Panc1 (cell line): ENCODE measurements at regions not wholly inside any gene's neighbourhood (a gene's known extent, or its start where the extent isn't known, plus 50 kb on each side); places are given as distances from the start of the nearest gene placed in this dataset.
A peak's percentile ranks its signal among the peaks of the same experiment; 100 is the strongest.
"Not testable (repeated sequence)": the region's sequence is repeated elsewhere in the genome, so short reads cannot be mapped to it uniquely, and the experiment has no call there.

Experiments
- ATAC-seq: fragments of 200-7000 bp; cut with Tn5 transposase; 2 replicates; pipeline ENCODE4 v1.9.1; 2020; ENCODE audit warnings: mild to moderate bottlenecking, moderate library complexity
- BruUV-seq: library from RNA; stranded (reverse); fragments of 400-500 nt; replicated peaks from 2 replicates; lab custom pipeline; 2021; lab: Mats Ljungman, UMichigan
- CTCF ChIA-PET: fragments of 300-600 bp; sonication (Branson Sonifier 250); formaldehyde crosslinking; loops from one replicate; lab custom pipeline; 2022; ENCODE audit warnings: antibody characterized with exemption; lab: Charles Lee
- POLR2A ChIA-PET: fragments of 300-600 bp; sonication (Branson Sonifier 250); formaldehyde crosslinking; loops from one replicate; lab custom pipeline; 2022; ENCODE audit warnings: antibody characterized with exemption; lab: Charles Lee
- DNase-seq: peaks from one replicate; pipeline ENCODE4 v3.0.0-alpha.2; 2010; ENCODE audit warnings: low read depth, low spot score
- H3K27ac ChIP-seq: 2 replicates; pipeline ENCODE4 v1.5.1; 2011; ENCODE audit warnings: mild to moderate bottlenecking, low read length, inconsistent platforms
- H3K27me3 ChIP-seq: fragments of 200-500 bp; sonication (Bioruptor generic); 2 replicates; pipeline ENCODE4 v1.6.0; 2014; ENCODE audit warnings: low read length, inconsistent platforms; ENCODE audit not compliant: control insufficient read depth, insufficient read depth
- H3K36me3 ChIP-seq: fragments of 200-500 bp; sonication (Bioruptor generic); 2 replicates; pipeline ENCODE4 v1.5.1; 2014; ENCODE audit warnings: inconsistent platforms, mild to moderate bottlenecking, low read length, moderate library complexity; ENCODE audit not compliant: control insufficient read depth, insufficient read depth
- H3K4me1 ChIP-seq: 2 replicates; pipeline ENCODE4 v1.5.1; 2011; ENCODE audit warnings: inconsistent platforms, mild to moderate bottlenecking, low read length, moderate library complexity; ENCODE audit not compliant: control insufficient read depth, insufficient read depth
- H3K4me3 ChIP-seq, 2 experiments: 2 replicates each; pipeline ENCODE4 v1.5.1; 2011 to 2012; ENCODE audit warnings: low read depth in 2 of 2, low read length in 2 of 2, mild to moderate bottlenecking in 2 of 2, inconsistent platforms in 1 of 2, moderate library complexity in 1 of 2
- H3K9me3 ChIP-seq: fragments of 200-500 bp; sonication (Bioruptor generic); 2 replicates; pipeline ENCODE4 v1.5.1; 2014; ENCODE audit warnings: low read depth, mild to moderate bottlenecking, inconsistent platforms, low read length, moderate library complexity; ENCODE audit not compliant: control insufficient read depth, insufficient read depth
- CTCF ChIP-seq: fragments of 450-650 bp; IDR thresholded peaks from 2 replicates; pipeline ENCODE4 v1.5.1; 2017; ENCODE audit warnings: mild to moderate bottlenecking
- POLR2AphosphoS5 ChIP-seq: IDR thresholded peaks from 2 replicates; pipeline ENCODE4 v1.6.1; 2012; ENCODE audit warnings: mild to moderate bottlenecking, low read depth, low read length, moderate library complexity
- SIN3A ChIP-seq: IDR thresholded peaks from 2 replicates; pipeline ENCODE4 v1.6.1; 2012; ENCODE audit warnings: low read depth, mild to moderate bottlenecking, low read length, moderate library complexity, borderline replicate concordance; ENCODE audit not compliant: insufficient read depth
- TCF7L2 ChIP-seq: IDR thresholded peaks from 2 replicates; pipeline ENCODE4 v1.6.1; 2011; ENCODE audit warnings: mild to moderate bottlenecking, low read depth, low read length, inconsistent platforms
- in situ Hi-C: cut with HindIII; loops from 2 replicates; pipeline ENCODE4 v1.10.0; 2016; ENCODE audit warnings: low sequenced_read_pairs, low pct_unique_long_range_greater_than_20kb
- intact Hi-C: fragments of 100-400 bp; cut with micrococcal nuclease; formaldehyde crosslinking; loops from one replicate; pipeline ENCODE4 v1.10.0; 2022; ENCODE audit not compliant: unreplicated experiment
- TF ChIP-seq, protein P1 (sequence below), 2 experiments: IDR thresholded peaks; 2 replicates each; pipeline ENCODE4 v1.6.1; 2011 to 2012; ENCODE audit warnings: low read depth in 2 of 2, control low read depth in 1 of 2, low read length in 1 of 2, mild to moderate bottlenecking in 1 of 2, moderate library complexity in 1 of 2; ENCODE audit not compliant: insufficient read depth in 1 of 2

DNA sequence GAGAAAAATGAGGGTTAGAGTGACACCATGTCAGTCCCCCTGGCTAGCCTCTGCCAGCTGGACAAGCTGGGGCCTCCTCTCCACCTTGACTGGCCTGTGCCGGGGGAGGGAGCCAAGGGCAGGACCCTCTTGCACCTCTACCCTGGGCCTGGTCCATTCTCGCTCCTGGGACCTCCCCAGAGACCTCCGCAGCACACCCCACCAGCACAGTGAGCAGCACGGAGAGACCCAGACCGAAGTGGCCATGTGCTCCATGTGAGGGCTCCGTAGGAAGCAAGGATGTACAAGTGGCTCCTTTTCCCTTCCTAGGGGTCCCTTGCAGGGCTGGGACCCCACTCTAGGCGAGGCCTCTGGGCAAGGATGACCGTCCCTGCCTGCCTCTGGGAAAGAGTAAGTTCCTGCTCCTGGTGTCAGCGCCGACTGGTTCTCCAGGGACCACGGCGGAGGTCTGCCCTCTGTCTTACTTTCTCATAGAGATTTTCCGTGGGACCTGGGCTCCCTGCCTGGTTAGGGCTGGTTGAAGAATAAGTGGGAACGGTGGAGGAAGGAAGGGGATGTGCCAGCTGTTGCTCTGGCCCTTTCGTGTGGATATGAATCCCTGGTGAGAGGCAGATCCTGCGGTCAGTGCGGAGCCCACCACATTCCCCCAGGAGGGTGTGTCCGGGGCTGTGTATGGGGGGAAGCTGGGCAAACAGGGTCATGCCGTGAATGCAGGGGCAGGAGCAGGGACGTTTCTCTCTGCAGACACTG, 124.2 kb downstream of the METRNL start:
- TF ChIP-seq POLR2AphosphoS5: no peak
- TF ChIP-seq, protein P1, sequence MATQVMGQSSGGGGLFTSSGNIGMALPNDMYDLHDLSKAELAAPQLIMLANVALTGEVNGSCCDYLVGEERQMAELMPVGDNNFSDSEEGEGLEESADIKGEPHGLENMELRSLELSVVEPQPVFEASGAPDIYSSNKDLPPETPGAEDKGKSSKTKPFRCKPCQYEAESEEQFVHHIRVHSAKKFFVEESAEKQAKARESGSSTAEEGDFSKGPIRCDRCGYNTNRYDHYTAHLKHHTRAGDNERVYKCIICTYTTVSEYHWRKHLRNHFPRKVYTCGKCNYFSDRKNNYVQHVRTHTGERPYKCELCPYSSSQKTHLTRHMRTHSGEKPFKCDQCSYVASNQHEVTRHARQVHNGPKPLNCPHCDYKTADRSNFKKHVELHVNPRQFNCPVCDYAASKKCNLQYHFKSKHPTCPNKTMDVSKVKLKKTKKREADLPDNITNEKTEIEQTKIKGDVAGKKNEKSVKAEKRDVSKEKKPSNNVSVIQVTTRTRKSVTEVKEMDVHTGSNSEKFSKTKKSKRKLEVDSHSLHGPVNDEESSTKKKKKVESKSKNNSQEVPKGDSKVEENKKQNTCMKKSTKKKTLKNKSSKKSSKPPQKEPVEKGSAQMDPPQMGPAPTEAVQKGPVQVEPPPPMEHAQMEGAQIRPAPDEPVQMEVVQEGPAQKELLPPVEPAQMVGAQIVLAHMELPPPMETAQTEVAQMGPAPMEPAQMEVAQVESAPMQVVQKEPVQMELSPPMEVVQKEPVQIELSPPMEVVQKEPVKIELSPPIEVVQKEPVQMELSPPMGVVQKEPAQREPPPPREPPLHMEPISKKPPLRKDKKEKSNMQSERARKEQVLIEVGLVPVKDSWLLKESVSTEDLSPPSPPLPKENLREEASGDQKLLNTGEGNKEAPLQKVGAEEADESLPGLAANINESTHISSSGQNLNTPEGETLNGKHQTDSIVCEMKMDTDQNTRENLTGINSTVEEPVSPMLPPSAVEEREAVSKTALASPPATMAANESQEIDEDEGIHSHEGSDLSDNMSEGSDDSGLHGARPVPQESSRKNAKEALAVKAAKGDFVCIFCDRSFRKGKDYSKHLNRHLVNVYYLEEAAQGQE (IDR thresholded peaks at IDR 0.05; ENCODE audit: insufficient read depth in 1 of 2, low read depth in 2 of 2, low read length in 1 of 2): no peak
- TF ChIP-seq CTCF: no peak
- no peak for TF ChIP-seq SIN3A
- TF ChIP-seq TCF7L2: no peak
- ChIA-PET POLR2A (no interaction called here), CTCF (no interaction called here)
- BruUV-seq: no TSS peak
- ATAC-seq (peak; percentile 37; the same call in 1 of the 2 replicates), DNase-seq (no peak)
- in situ Hi-C loops (no loop called here), intact Hi-C loops (no loop called here)
- Histone ChIP-seq H3K4me3 (no peak overlapping the region), H3K27ac (no peak overlapping the region), H3K27me3 (no peaks in the 10 kb centered on the region), H3K36me3 (no peaks in the 10 kb centered on the region), H3K4me1 (no peaks in the 10 kb centered on the region), H3K9me3 (no peaks in the 10 kb centered on the region)

DNA sequence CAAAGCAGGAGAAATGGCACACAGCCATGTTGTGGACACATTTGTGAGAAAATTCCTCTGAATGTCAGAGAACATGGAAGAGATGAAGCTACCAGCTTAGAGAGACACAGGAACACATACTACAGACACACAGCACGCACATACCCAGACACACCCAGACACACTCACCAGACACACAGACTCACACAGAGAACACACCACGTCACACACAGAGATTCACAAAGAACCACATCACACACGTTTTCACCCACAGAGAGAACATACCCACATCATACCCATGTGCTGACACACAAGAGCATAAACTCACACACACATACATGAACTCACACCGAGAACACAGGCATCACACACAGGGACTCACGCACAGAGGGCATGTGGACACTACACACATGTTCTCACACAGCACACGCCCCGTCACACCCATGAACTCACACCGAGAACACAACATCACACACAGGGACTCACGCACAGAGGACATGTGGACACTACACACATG, 124.9 kb downstream of the METRNL start:
- Histone ChIP-seq H3K4me3 (no peak overlapping the region), H3K36me3 (no peaks in the 10 kb centered on the region), H3K9me3 (no peaks in the 10 kb centered on the region), H3K27me3 (no peaks in the 10 kb centered on the region), H3K27ac (no peak overlapping the region), H3K4me1 (no peaks in the 10 kb centered on the region)
- ATAC-seq (0 out of 2 replicates have a peak, but pooled peaks have one; percentile 12), DNase-seq (no peak)
- in situ Hi-C loops (no loop called here), intact Hi-C loops (no loop called here)
- POLR2A ChIA-PET: no interaction called here
- CTCF ChIA-PET: no interaction called here
- no TSS peak for BruUV-seq
- TF ChIP-seq POLR2AphosphoS5 (no peak), CTCF (no peak), TCF7L2 (no peak), SIN3A (no peak)
- TF ChIP-seq, protein P1 (IDR thresholded peaks at IDR 0.05; ENCODE audit: insufficient read depth in 1 of 2, low read depth in 2 of 2, low read length in 1 of 2): no peak

- intact Hi-C loops, CTCF ChIA-PET, H3K27me3 ChIP-seq, BruUV-seq, in situ Hi-C loops, H3K27ac ChIP-seq, POLR2A ChIA-PET, H3K36me3 ChIP-seq, ATAC-seq, H3K4me3 ChIP-seq, DNase-seq, H3K4me1 ChIP-seq, H3K9me3 ChIP-seq: not testable (repeated sequence)
These were observed 125.5 kb downstream of the METRNL start for GRCh38 chr17:83204736-83205386.
